ENCODE measurements at regions not wholly inside any gene's neighbourhood (a gene's known extent, or its start where the extent isn't known, plus 50 kb on each side); places are given as distances from the start of the nearest gene placed in this dataset.
"Not testable (repeated sequence)": the region's sequence is repeated elsewhere in the genome, so short reads cannot be mapped to it uniquely, and the experiment has no call there.

DNA sequence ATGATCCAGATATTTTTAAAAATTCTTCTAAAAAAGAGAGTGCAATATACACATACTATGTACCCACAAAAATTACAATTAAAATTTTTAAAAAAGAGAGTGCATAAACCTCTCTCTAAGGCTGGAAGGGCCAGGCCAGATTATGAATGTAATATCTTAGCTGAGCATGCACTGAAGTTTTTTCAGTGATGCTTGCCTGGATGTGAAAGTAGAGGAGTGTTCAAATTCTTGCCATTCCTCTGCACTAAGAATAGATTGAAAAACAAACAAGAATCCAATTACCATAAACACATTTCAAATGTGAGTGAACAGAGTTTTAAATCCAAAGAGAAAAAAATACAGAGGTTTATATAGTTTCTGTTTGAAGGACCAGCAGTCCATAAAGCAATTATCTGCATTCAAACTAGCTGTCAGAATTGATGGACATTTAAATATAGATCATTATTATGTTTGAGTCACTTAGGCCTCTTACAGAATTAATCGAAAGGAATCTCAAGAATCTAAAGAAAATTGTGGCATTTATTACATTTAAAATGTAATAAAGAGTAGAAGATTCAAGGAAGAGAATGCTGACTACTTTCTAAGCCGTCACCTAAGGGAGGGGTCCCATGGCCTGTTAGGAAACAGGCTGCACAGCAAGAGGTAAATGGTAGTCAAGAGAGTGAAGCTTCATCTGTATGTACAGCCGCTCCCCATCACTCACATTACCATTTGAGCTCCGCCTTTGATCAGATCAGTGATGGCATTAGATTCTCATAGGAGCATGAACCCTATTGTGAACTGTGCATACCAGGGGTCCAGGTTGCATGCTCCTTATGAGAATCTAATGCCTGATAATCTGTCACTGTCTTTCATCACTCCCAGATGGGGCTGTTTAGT is 159.3 kb upstream of the MDFIC2 start:
- no peak for FAIRE-seq

DNA sequence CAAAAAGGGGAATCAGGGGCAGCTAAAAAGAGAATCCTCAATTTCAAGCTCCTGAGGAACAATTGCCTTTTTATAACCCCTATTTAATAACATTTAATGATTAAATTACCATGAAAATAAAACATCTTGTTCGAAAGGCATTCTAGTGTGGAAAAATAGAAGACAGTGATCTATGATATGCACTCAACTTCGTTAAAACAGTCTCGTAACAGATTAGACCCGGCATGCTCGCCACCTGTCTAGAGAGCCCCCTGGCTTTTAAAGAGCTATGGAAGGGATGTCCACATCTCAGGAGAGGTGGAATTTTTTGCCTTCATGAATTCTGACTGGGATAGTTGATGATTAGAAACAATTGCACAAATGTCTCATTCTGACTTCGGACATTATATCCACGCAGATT is 153.7 kb upstream of the MDFIC2 start:
- no peak for FAIRE-seq

DNA sequence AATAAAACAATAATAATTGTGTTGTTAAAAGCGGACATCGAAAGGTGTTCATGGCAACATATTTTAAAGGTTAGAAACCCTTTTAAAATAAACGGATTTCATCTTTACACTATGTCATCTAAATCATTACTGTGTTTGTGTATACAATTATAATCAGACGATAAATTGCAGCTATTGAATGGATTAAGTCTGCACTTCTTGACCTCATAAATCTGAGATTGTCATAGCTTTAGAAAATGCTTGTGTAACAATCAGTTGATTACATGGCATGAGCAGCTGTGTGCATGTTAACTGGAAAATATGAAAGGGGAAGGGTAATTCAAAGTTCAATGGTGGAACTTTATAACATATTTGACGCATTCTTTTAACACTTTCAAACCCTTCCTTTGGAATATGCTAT is 152.4 kb upstream of the MDFIC2 start:
- no peak for FAIRE-seq

DNA sequence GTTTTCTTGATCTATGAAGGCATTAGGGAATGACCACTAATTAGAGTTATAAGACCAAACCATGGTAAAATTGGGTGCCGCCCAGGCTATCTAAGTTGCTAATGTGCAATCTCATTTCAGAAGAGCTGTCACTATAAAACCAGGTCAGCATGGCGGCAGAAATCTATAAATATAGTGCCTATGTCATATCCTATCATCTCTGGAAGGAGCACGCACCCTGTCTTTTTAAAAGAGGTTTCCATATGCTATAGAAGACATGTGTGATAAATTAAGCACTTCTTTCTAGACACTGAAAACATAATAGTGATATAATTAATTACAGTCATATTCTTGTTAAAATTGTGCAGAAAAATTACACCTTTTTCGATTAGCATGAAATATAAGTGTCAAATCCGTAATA is 152.0 kb upstream of the MDFIC2 start:
- no peak for FAIRE-seq

DNA sequence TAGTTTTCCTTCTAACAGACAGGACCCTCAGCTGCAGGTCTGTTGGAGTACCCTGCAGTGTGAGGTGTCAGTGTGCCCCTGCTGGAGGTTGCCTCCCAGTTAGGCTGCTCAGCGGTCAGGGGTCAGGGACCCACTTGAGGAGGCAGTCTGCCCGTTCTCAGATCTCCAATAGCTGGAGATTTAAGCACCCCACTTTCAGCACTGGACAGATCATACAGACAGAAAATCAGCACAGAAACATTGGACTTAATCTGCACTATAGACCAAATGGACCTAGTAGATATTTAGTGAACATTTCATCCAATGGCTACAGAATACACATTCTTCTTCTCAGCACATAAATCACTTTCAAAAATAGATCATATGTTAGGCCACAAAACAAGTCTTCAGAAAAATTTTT is 137.8 kb upstream of the MDFIC2 start:
- not testable (repeated sequence) for FAIRE-seq

DNA sequence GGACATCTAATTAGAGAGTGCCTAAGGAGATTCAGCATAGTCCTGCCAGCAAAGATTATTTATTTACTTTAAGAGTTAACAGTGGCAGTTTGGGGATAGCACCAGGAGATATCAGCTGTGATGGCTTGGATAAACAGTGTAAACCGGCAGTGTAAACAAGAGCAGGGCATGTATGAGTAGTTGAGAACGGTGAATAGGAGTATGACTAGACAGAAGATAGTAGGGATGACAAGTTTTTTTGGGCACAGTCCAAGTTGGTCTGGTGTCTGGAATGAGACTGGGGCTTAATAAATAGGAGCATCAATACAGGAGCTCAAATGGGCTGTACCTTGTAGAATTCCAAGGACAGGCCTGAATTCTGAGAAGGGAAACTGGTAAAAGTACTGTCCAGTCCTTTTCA is 123.0 kb upstream of the MDFIC2 start:
- not testable (repeated sequence) for FAIRE-seq

DNA sequence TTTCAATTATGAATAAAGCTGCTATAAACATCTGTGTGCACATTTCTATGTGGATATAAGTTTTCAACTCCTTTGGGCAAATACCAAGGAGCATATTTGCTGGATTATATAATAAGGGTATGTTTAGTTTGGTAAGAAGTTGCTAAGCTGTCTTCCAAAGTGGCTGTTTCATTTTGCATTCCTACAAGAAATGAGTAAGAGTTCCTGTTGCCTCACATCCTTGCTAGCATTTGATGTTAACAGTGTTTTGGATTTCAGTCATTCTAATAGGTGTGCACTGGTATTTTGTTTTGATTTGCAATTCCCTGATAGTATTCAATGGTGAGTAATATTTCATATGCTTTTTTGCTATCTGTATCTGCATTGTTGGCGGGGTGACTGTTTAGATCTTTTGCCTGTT is 120.7 kb upstream of the MDFIC2 start:
- no peak for FAIRE-seq

DNA sequence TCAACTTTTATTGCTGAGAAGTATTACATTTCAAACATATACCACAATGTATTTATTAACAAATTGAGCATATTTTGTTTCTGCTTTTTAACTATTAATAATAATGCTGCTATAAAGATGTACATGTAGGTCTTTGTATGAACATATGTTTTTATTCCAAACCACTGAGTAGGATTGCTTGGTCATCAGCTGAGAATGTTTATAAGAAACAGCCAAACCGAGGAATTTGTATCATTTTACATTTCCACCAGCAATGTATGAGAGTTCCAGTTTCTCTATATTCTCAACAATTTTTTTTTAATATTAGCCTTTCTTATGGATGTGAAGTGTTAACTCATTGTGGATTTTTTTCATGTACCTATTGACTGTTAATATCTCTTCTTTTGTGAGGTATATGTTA is 119.5 kb upstream of the MDFIC2 start:
- no peak for FAIRE-seq

DNA sequence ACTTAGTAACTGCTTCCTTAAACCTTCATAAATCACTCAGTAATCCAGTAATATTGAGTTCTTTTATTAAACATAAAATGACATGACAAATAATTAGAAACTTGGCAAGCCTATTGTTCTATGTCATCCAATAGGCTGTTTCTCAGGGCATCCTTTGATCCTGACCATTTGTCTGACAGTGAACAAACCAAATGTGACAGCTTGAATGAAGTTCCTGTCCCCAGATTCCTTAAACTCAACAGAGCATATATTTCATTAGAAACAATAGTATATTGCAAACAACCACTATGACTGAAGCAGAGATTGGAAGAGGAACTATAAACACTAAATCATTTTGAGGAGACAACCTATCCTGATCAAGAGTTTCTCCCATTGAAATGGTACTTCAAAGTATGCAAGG is 113.6 kb upstream of the MDFIC2 start:
- FAIRE-seq, result no peak

DNA sequence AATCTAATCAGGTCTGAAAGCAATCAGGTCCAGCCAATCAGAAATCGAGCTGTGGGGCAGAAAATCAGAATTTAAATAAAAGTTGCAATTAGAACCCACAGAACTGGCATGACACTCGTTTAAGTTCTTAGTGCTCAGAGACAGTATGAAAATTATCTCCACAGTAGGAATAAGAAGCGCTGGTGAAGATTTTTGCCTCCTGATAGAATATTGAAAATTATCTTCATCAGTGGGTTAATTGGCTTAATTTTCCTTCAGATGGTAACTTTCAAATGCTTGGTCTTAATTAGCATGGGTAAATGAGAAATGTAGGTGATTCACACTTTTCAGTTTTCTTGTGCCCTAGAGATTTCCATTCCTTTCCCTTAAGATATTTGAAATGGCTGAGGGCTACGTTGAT is 109.1 kb upstream of the MDFIC2 start:
- no peak for FAIRE-seq

DNA sequence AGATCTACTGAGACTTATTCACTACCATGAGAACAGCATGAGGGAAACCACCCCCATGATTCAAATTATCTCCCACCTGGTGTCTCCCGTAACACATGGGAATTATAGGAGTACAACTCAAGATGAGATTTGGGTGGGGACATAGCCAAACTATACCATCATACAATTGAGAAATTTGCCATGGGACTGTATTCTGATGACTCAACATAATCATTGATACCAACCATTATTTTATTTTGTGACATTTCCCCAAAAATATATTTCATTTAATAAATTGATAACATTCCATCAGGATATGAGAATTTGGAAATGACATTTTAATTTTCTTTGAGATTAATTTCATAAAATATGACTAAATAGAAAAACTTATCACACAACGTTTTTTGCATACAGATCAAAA is 96.6 kb upstream of the MDFIC2 start:
- FAIRE-seq, result no peak

DNA sequence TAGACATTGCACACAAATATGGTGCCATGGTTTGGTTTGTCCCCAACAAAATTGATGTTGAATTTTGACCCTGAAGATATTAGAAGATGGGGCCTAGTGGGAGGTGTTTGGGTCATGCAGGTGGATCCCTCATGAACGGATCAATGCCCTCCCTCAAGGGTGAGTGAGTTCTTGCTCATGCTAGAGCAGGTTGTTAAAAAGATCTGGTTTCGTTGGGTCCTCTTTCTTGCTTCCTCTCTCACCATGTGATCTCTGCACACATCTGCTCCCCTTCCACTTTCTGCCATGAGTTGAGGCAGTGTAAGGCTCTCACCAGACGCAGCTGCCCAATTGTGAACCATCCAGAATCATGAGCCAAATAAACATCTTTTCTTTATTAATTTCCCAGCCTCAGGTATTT is 87.8 kb upstream of the MDFIC2 start:
- no peak for FAIRE-seq

DNA sequence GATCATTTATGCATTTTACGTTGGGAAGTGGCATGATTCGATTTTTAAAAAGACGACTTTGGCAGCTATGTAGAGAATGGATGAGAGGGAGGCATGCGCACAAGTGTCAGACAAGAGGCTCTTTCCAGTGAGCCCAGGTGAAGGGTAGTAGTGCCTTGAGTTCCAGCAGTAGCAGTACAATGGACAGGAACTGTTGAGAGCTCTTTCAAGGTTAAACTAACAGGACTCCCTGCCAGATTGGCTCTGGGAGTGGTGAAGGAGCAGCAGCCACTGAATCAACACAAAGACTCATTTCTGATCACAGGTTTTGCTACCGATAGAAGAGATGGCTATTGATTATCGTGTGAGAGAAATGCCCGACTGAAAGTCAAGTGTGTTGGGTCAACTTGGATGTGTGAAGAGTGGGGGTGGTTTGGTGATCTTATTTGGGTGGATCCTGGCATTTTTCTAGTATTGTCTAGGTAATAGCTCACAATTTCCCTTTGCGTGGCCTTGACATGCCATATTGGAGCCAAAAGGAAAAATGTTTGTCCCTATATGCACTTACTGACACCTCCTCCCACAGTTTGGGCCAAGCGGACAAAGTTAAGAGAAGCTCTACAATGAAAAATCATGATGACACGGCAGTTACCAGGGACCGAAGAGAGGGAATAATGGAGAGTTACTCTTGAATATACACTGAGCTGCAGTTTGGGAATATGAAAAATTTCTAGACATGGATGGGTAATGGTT is 81.6 kb upstream of the MDFIC2 start:
- FAIRE-seq, result no peak

DNA sequence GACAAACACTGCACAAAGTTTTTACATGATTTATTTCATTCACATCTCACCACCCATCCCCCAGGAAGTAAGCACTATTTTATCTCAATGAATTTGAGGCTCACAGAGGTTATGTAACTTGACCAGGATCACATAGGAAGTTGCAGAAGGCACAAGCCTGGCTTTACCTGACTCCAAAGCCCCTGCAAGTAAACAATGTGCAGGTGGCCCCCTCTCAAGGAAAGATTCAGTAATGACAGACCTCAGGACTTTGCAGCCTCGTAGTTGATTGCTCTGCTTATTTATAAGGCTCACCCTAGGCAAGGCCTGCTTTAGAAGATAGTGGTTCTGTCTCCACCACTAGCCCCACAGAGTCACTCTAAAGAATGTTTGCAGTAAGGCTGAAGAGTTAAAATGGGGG is 79.8 kb upstream of the MDFIC2 start:
- no peak for FAIRE-seq

DNA sequence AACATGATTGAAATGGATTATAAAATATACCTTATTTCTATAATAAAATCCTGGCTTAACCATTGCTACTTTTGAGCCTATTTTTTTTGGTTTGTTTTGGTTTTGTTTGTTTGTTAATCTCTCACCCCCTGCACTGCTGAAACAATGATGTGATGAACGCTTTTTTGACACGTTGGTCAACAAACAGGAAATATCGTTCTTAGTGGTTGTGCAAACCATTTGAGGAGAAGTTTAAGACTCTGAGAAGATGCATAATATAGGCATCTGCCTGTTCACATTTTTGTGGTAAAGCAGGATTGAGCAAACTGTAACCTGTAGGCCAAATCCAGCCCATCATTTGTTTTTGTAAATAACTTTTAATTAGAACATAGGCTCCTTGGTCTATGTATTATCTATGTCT is 75.5 kb upstream of the MDFIC2 start:
- FAIRE-seq, result no peak

DNA sequence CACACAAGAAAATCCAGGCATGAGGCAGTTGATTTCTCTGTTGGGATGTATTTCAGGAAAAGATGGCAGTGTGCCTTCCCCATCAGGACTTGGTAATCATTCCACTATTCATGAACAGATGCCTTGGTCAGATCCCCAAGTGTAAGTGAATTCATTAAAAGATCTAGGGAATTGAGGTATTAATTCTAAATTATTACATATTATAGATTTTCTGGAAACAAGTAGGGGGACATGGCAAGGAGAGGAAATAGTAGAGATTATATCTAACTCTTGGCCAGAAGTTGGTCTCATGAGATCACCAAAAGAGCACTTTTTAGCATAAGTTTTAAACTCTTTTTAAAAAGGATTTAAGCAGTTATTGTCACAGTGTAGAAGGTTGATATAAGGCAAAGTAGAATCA is 74.4 kb upstream of the MDFIC2 start:
- FAIRE-seq, result no peak

DNA sequence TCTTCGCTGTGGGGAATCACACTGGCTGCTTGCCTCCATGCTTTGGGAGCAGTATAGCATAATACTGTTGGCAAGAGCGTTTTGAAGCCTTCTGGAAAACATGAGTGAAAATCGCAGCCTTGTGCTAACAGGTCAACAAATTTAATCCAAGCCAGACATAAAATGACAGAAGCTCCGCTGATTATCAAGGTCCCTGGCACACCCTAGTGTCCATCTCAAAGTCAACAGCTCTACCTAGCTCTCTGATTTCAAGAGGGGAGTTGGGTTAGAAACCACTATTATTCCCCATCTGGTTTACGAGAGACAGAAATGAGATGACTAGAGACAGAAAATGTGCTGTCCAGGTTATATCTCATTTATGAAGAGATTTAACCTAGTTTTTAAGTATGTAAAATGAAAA is 73.6 kb upstream of the MDFIC2 start:
- FAIRE-seq, result no peak

DNA sequence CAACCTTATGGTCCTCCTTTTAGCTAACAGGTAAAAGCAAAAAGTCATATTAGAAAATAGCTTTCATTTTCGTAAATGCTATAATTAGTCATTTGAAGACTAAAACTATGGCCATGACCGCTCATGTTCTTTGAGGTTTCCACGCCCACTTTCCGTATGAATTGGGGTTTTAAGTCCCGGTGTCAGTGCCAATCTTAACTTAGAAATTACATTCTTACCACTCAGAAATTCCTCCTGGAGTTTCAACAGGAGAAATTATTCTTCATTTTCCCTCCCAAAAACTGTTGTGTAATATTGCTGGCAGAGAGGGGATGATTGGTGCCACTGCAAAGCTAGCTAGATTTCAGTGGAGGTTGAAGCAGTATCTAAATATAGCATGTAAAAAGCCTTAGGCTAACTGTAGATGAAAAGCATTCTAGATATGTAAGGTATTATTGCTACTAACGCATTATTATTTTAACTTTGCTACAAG is 71.0 kb upstream of the MDFIC2 start:
- no peak for FAIRE-seq

DNA sequence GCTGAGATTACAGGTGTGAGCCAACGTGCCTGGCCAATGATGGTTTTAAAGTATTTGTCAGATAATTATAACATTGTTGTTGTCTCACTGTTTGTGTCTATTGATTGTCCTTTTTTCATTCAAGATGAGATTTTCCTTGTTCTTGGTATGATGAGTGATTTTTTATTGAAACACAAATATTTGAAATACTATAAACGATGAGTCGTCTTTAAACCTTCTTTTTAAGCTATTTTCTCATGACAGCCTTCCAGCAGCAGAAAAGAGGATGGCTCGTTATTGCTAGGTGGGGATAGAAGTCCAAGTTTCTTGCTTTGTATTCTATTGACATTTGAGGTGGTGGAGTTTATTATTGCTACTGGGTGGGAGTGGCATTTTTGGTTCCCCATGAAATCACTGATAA is 61.7 kb upstream of the MDFIC2 start:
- no peak for FAIRE-seq
